OCI-LY7 (cell line): ENCODE measurements at regions not wholly inside any gene's neighbourhood (a gene's known extent, or its start where the extent isn't known, plus 50 kb on each side); places are given as distances from the start of the nearest gene placed in this dataset.

ENCODE experiments used
- CTCF ChIP-seq: fragments of 200-600 bp; sonication (generic); conservative IDR thresholded peaks from 2 replicates; pipeline ENCODE4 v1.5.1; 2014; ENCODE audit warnings: mild to moderate bottlenecking, antibody characterized with exemption, low read length, moderate library complexity, mixed read lengths
- EZH2phosphoT487 ChIP-seq: fragments of 200-600 bp; sonication (generic); IDR thresholded peaks from 2 replicates; pipeline ENCODE4 v1.6.1; 2018; ENCODE audit warnings: low read depth, borderline replicate concordance, mild to moderate bottlenecking, mixed run types, antibody characterized with exemption, low read length, moderate library complexity, mixed read lengths

DNA sequence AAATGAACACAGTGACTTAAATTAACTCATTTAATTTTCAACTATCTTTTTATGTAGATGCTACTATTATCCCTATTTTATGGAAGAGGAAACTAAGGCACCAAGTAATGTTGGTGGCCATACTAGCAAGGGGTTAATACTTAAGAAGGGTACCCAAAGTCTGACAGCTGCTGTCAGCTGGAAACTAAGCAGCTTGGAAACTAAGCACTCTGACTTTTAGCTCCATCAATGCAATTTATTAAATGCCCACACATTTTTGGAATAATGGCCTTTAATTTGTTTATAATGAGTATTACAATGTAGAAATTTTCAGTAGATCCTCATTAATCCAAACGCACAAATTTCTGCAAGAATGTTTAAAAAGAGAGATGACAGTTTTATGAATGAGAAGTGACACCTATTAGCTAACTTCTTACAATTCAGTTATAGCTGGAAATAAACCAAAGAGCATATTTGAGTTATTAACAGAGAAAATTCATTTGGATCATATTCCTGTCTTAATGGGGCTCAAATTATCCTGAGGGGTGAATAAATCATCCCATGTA, 483.1 kb upstream of the MBL2 start:
- TF ChIP-seq CTCF, result no peak
- no peak for TF ChIP-seq EZH2phosphoT487
